ENCODE measurements at regions not wholly inside any gene's neighbourhood (a gene's known extent, or its start where the extent isn't known, plus 50 kb on each side); places are given as distances from the start of the nearest gene placed in this dataset.
"Not testable (repeated sequence)": the region's sequence is repeated elsewhere in the genome, so short reads cannot be mapped to it uniquely, and the experiment has no call there.

GRCh38 chr14:77985211-77985615 is 185.0 kb upstream of the NRXN3 start:
- no peak for DNase-seq (ENCODE audit: low read depth, low spot score)

- no peak for DNase-seq (ENCODE audit: low read depth, low spot score)
Measured at GRCh38 chr14:77986773-77987172, 183.4 kb upstream of the NRXN3 start.

- DNase-seq (ENCODE audit: low read depth, low spot score), result no peak
Measured at GRCh38 chr14:77988096-77988870, 181.9 kb upstream of the NRXN3 start.

GRCh38 chr14:77988970-77989369 is 181.2 kb upstream of the NRXN3 start:
- DNase-seq (ENCODE audit: low read depth, low spot score), result no peak

GRCh38 chr14:77989441-77989991 is 180.7 kb upstream of the NRXN3 start:
- no peak for DNase-seq (ENCODE audit: low read depth, low spot score)

- no peak for DNase-seq (ENCODE audit: low read depth, low spot score)
Measured at GRCh38 chr14:77990337-77990736, 179.8 kb upstream of the NRXN3 start.

- DNase-seq (ENCODE audit: low read depth, low spot score), result peak; percentile 11
Measured at GRCh38 chr14:77991128-77991772, 178.9 kb upstream of the NRXN3 start.

- DNase-seq (ENCODE audit: low read depth, low spot score), result no peak
Measured at GRCh38 chr14:78005325-78005724, 164.8 kb upstream of the NRXN3 start.

- DNase-seq (ENCODE audit: low read depth, low spot score), result no peak
Measured at GRCh38 chr14:78007160-78007559, 163.0 kb upstream of the NRXN3 start.

GRCh38 chr14:78010688-78011087 is 159.5 kb upstream of the NRXN3 start:
- no peak for DNase-seq (ENCODE audit: low read depth, low spot score)

GRCh38 chr14:78013911-78014310 is 156.3 kb upstream of the NRXN3 start:
- DNase-seq (ENCODE audit: low read depth, low spot score), result not testable (repeated sequence)

GRCh38 chr14:78016532-78016931 is 153.6 kb upstream of the NRXN3 start:
- no peak for DNase-seq (ENCODE audit: low read depth, low spot score)

GRCh38 chr14:78018283-78018682 is 151.9 kb upstream of the NRXN3 start:
- DNase-seq (ENCODE audit: low read depth, low spot score), result no peak

GRCh38 chr14:78022059-78022458 is 148.1 kb upstream of the NRXN3 start:
- peak; percentile 84 for DNase-seq (ENCODE audit: low read depth, low spot score)

- no peak for DNase-seq (ENCODE audit: low read depth, low spot score)
Measured at GRCh38 chr14:78023112-78023511, 147.1 kb upstream of the NRXN3 start.

- no peak for DNase-seq (ENCODE audit: low read depth, low spot score)
Measured at GRCh38 chr14:78028471-78028870, 141.7 kb upstream of the NRXN3 start.

GRCh38 chr14:78029601-78030372 is 140.4 kb upstream of the NRXN3 start:
- DNase-seq (ENCODE audit: low read depth, low spot score), result peak; percentile 62

- no peak for DNase-seq (ENCODE audit: low read depth, low spot score)
Measured at GRCh38 chr14:78043349-78043748, 126.8 kb upstream of the NRXN3 start.

- DNase-seq (ENCODE audit: low read depth, low spot score), result no peak
Measured at GRCh38 chr14:78048120-78048519, 122.1 kb upstream of the NRXN3 start.

- DNase-seq (ENCODE audit: low read depth, low spot score), result not testable (repeated sequence)
Measured at GRCh38 chr14:78056890-78057289, 113.3 kb upstream of the NRXN3 start.

GRCh38 chr14:78070344-78070743 is 99.8 kb upstream of the NRXN3 start:
- DNase-seq (ENCODE audit: low read depth, low spot score), result no peak

GRCh38 chr14:78071016-78071549 is 99.1 kb upstream of the NRXN3 start:
- DNase-seq (ENCODE audit: low read depth, low spot score), result no peak

Measured in ELF-1 (cell line).